HAP-1 (cell line): ENCODE measurements at regions not wholly inside any gene's neighbourhood (a gene's known extent, or its start where the extent isn't known, plus 50 kb on each side); places are given as distances from the start of the nearest gene placed in this dataset.
"Not testable (repeated sequence)": the region's sequence is repeated elsewhere in the genome, so short reads cannot be mapped to it uniquely, and the experiment has no call there.

Source experiments
- DNase-seq, 2 experiments: peaks; one replicate each; pipeline ENCODE4 v3.0.0-alpha.2; 2016 to 2020; ENCODE audit warnings: low spot score in 2 of 2
- H3K27me3 ChIP-seq: fragments of 250-450 bp; sonication (Bioruptor Pico); 2 replicates; pipeline ENCODE4 v1.5.1; 2020; ENCODE audit warnings: low read depth, mild to moderate bottlenecking, moderate library complexity
- H3K36me3 ChIP-seq: fragments of 250-450 bp; sonication (Bioruptor Pico); replicated peaks from 2 replicates; pipeline ENCODE4 v1.5.1; 2020; ENCODE audit warnings: mild to moderate bottlenecking
- H3K4me1 ChIP-seq: fragments of 250-450 bp; sonication (Bioruptor Pico); 2 replicates; pipeline ENCODE4 v1.5.1; 2020; ENCODE audit warnings: mild to moderate bottlenecking
- H3K4me3 ChIP-seq: fragments of 250-450 bp; sonication (Bioruptor Pico); 2 replicates; pipeline ENCODE4 v1.5.1; 2020; ENCODE audit warnings: mild to moderate bottlenecking, moderate library complexity
- H3K9me3 ChIP-seq: fragments of 250-450 bp; sonication (Bioruptor Pico); 2 replicates; pipeline ENCODE4 v1.5.1; 2020; ENCODE audit warnings: mild to moderate bottlenecking, moderate library complexity
- in situ Hi-C: fragments of 300-500 bp; cut with MboI; formaldehyde crosslinking; loops from 3 replicates; pipeline ENCODE4 v1.14.3; 2020; ENCODE audit warnings: low sequenced_read_pairs, inconsistent platforms, mixed read lengths

DNA sequence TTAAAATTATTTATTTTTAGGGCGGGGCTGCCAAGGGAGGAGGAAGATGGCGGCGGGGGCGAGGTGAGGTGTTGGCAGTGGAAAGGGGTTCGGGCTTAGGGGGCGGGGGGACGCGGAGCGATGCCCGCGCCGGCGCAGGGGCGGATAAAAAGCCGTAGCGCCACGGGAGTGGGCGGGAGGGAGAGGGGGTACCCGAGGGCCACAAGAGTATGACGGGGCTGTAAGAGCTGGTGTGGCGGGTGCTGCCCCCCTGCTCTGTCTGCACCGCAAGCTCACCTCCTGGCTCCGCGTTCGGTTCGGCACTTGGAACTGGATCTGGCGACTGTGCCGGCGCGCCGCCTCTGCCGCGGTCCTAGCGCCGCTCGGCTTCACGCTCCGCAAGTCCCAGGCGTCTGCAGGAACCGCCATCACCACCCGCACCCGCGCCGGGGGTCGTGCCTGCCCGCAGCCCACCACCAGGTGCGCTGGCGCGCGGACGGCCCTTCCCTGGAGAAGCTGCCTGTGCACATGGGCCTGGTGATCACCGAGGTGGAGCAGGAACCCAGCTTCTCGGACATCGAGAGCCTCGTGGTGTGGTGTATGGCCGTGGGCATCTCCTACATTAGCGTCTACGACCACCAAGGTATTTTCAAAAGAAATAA is 265.2 kb upstream of the SGCG start:
- DNase-seq: peak; percentile 39 to 74
- no peaks in the 10 kb centered on the region for H3K9me3 ChIP-seq
- H3K4me3 ChIP-seq: peak overlapping the region; percentile 53
- no peaks in the 10 kb centered on the region for H3K27me3 ChIP-seq
- H3K4me1 ChIP-seq: no peaks in the 10 kb centered on the region; the same call in 1 of the 2 replicates
- no peaks in the 10 kb centered on the region for H3K36me3 ChIP-seq
- in situ Hi-C loops: no loop called here

DNA sequence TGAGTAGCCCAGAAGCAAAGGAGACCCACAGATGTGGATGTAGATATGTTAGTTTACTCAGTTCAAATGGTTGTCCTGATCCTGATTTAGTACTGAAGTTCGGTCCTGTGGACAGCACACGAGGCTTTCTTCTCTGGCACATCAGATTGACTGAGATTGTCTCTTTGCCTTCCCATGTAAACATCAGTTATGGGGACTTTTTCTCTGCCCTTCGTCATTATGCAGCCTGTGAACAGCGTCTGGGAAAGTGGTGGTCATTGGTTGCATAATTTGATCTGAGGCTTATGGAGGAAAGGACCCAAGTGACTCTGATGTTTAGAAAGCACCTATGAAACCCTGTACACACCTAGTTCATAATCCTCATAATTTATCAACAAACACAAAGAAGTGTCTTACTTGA is 264.5 kb upstream of the SGCG start:
- H3K4me1 ChIP-seq, H3K27me3 ChIP-seq, in situ Hi-C loops, H3K9me3 ChIP-seq, H3K36me3 ChIP-seq: not testable (repeated sequence)
- peak overlapping the region; percentile 53 for H3K4me3 ChIP-seq
- peak in 1 of 2 experiments; percentile 23 for DNase-seq

- no peaks in the 10 kb centered on the region for H3K27me3 ChIP-seq
- DNase-seq: peak in 1 of 2 experiments; percentile 65
- H3K4me1 ChIP-seq: no peaks in the 10 kb centered on the region
- in situ Hi-C loops: no loop called here
- no peak overlapping the region for H3K4me3 ChIP-seq
- H3K36me3 ChIP-seq: no peaks in the 10 kb centered on the region
- H3K9me3 ChIP-seq: no peaks in the 10 kb centered on the region
Observed at GRCh38 chr13:22925881-22926747, 254.7 kb upstream of the SGCG start.

DNA sequence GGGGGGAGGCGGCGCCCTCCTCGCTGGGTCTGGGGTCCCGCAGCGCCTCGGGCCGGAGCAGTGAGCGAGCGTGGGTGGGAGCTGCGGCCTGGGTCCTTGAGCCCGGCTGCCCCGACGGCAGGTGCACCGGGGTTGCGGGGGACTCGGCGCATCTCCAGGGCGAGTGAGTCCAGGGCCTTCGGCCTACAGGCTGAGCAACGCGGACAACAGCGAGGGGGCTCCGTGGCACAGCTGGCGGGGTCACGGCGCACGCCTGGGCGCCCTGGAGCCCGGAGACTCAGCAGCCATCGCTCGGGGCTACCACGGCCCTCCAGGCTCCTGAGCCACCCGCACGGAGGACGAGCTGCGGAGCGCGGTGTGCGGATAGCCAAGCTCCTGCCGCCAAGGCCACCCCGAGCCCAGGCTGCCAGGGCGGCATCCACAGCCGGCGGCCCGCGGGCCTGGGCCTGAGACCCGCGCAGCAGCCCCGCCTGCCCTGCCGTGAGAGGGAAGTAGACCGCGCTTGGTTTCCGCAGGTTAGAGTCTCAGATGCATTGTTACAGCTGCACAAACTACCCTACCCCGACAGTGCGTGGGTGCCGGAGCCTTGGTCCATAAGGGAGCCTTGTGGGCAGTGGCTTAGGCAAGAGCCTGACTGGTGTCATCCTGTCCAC is 253.9 kb upstream of the SGCG start:
- DNase-seq: no peak

GRCh38 chr13:22927845-22928244 is 252.9 kb upstream of the SGCG start:
- DNase-seq, H3K36me3 ChIP-seq, H3K9me3 ChIP-seq, in situ Hi-C loops, H3K4me3 ChIP-seq, H3K4me1 ChIP-seq, H3K27me3 ChIP-seq: not testable (repeated sequence)

More for the DNA sequence above, 253.9 kb upstream of the SGCG start:
- Histone ChIP-seq H3K4me1 (no peaks in the 10 kb centered on the region), H3K9me3 (no peaks in the 10 kb centered on the region), H3K4me3 (no peak overlapping the region), H3K36me3 (no peaks in the 10 kb centered on the region), H3K27me3 (no peaks in the 10 kb centered on the region)
- in situ Hi-C loops: no loop called here

DNA sequence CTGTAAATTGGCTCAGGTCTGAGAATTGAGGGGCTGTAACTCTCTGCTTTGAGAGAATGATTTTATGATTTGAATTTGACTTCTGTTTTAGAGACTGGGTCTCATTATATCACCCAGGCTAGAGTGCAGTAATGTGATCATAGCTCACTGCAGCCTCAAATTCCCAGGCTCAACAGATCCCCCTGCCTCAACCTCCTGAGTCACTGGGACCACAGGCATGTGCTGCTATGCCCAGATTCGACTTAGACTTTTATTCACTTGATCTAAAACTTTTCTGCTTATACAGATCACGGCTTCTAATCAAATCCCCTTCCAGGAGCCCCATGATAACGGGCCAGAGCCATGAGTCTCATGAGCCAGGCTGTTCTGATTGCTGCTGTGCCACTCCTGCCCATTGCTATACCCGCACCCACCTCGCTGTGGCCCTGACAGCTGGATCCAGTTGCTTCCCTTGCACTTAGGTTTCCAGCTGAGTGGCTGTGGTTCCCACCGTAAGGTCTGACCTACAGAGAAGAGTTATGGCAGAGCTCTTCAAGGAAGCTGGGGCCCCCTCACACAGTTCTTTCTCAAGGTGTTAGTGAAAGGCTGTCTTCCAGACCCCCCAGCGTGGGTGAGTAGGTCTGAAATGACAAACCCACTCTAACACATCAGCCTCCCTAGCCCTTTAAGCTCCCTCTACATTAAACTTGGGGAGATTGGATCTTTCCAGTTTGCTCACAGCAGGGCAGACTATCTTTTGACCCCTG is 251.2 kb upstream of the SGCG start:
- Histone ChIP-seq H3K36me3 (no peaks in the 10 kb centered on the region), H3K27me3 (no peaks in the 10 kb centered on the region), H3K4me1 (no peaks in the 10 kb centered on the region), H3K4me3 (no peak overlapping the region), H3K9me3 (no peaks in the 10 kb centered on the region)
- in situ Hi-C loops: no loop called here
- DNase-seq: no peak

DNA sequence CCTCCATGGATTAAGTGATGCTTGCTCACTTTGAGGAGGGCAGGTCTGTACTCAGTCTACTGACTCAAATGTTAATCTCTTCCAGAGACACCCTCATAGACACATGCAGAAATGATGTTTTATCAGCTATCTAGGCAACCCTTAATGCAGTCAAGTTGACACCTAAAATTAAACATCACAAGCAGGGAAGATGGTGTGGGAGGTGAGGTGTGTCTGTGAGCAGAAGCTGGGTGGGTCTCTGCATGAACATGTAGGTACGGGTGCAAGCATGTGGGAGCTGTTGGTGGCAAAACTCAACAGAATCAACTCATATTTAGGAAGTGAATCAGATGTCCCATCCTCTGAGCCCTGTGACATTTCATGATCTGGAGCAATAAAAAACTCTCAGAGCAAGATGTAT is 249.2 kb upstream of the SGCG start:
- Histone ChIP-seq H3K27me3 (no peaks in the 10 kb centered on the region), H3K4me3 (no peak overlapping the region), H3K4me1 (no peaks in the 10 kb centered on the region), H3K36me3 (no peaks in the 10 kb centered on the region), H3K9me3 (no peaks in the 10 kb centered on the region)
- DNase-seq: no peak
- in situ Hi-C loops: no loop called here

GRCh38 chr13:22932632-22933412 is 248.0 kb upstream of the SGCG start:
- H3K4me3 ChIP-seq, H3K27me3 ChIP-seq, H3K4me1 ChIP-seq, H3K36me3 ChIP-seq, H3K9me3 ChIP-seq, in situ Hi-C loops, DNase-seq: not testable (repeated sequence)

DNA sequence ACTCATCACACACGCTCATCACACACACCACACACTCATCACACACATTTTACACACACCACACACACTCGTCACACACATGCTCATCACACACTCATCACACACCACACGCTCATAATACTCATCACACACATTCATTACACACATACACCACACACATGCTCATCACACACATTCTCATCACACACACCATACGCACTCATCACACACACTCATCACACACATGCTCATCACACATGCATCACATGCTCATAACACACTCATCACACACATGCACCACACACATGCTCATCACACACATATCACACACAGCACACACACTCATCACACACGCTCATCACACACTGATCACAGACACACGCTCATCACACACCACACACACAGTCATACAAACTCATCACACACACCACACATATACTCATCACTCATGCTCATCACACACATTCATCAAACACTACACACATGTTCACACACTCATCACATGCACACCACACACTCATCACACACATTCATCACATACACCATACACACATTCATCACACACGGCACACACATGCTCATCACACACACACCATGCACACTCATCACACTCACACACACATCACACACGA is 247.1 kb upstream of the SGCG start:
- Histone ChIP-seq H3K4me3 (no peak overlapping the region), H3K4me1 (no peaks in the 10 kb centered on the region), H3K9me3 (no peaks in the 10 kb centered on the region), H3K27me3 (no peaks in the 10 kb centered on the region), H3K36me3 (no peaks in the 10 kb centered on the region)
- in situ Hi-C loops: no loop called here
- no peak for DNase-seq

- no peak for DNase-seq
- Histone ChIP-seq H3K36me3 (no peaks in the 10 kb centered on the region), H3K4me3 (no peak overlapping the region), H3K9me3 (no peaks in the 10 kb centered on the region), H3K4me1 (no peaks in the 10 kb centered on the region), H3K27me3 (no peaks in the 10 kb centered on the region)
- in situ Hi-C loops: no loop called here
Observed at GRCh38 chr13:22934744-22935523, 245.8 kb upstream of the SGCG start.

DNA sequence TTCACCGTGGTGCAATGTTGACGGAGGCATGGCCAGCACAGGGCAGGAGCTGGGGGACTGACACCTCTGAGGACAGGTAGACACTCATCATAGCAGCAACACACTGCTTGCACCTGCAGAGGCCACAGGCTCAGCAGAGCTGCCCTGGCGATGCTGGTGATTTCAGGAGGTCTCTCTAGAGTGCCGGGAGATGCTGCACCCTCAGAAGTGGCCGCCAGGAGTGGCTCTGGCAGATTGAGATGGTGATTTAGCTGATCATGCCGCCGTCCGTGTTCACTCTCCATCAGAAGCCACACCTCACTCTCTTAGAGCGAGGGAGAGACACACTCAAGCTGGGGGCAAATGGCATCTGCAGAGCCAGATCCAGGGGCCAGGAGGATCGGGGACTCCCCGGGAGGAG is 244.6 kb upstream of the SGCG start:
- Histone ChIP-seq H3K36me3 (no peaks in the 10 kb centered on the region), H3K4me1 (no peaks in the 10 kb centered on the region), H3K4me3 (no peak overlapping the region), H3K9me3 (no peaks in the 10 kb centered on the region), H3K27me3 (no peaks in the 10 kb centered on the region)
- no peak for DNase-seq
- in situ Hi-C loops: no loop called here

GRCh38 chr13:22937241-22937640 is 243.5 kb upstream of the SGCG start:
- H3K27me3 ChIP-seq: no peaks in the 10 kb centered on the region
- H3K36me3 ChIP-seq: no peaks in the 10 kb centered on the region
- in situ Hi-C loops: no loop called here
- no peaks in the 10 kb centered on the region for H3K4me1 ChIP-seq
- no peaks in the 10 kb centered on the region for H3K9me3 ChIP-seq
- DNase-seq: no peak
- no peak overlapping the region for H3K4me3 ChIP-seq
